ENCODE measurements at regions not wholly inside any gene's neighbourhood (a gene's known extent, or its start where the extent isn't known, plus 50 kb on each side); places are given as distances from the start of the nearest gene placed in this dataset.

DNA sequence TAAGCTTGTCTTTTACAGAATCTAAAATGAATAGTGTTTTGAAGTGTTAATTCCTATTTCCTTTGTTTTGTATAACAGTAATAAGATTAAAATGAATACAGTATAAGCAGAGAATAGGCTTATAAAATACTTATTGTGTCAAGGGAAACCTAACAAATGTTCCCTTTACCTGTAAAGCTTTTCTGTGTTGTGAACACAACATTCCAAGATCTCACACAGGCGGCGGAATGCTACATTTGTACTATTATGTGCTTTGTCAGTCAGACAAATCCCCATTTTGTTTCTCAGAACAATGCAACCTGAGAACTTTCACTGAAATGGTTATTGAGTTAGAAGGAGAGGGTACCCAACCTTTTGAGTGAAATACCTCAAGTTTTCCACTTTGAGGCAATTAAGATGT lies 1170.3 kb downstream of the OLFM4 start:
- TF ChIP-seq, protein P1, sequence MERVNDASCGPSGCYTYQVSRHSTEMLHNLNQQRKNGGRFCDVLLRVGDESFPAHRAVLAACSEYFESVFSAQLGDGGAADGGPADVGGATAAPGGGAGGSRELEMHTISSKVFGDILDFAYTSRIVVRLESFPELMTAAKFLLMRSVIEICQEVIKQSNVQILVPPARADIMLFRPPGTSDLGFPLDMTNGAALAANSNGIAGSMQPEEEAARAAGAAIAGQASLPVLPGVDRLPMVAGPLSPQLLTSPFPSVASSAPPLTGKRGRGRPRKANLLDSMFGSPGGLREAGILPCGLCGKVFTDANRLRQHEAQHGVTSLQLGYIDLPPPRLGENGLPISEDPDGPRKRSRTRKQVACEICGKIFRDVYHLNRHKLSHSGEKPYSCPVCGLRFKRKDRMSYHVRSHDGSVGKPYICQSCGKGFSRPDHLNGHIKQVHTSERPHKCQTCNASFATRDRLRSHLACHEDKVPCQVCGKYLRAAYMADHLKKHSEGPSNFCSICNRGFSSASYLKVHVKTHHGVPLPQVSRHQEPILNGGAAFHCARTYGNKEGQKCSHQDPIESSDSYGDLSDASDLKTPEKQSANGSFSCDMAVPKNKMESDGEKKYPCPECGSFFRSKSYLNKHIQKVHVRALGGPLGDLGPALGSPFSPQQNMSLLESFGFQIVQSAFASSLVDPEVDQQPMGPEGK (CRISPR knock-in tag; IDR thresholded peaks at IDR 0.05; ENCODE audit: borderline replicate concordance): no peak
- TF ChIP-seq ESRRG (CRISPR knock-in tag; IDR thresholded peaks at IDR 0.05): no peak
